ENCODE measurements at regions not wholly inside any gene's neighbourhood (a gene's known extent, or its start where the extent isn't known, plus 50 kb on each side); places are given as distances from the start of the nearest gene placed in this dataset.
A peak's percentile ranks its signal among the peaks of the same experiment; 100 is the strongest.

- H3K4me2 ChIP-seq (ENCODE audit: control insufficient read depth, extremely low read depth, insufficient read depth, low read depth, low read length), result no peak overlapping the region
- H4K20me1 ChIP-seq (ENCODE audit: control insufficient read depth, extremely low read depth, insufficient read depth, low read length), result no peaks in the 10 kb centered on the region
- no peaks in the 10 kb centered on the region for H3K4me1 ChIP-seq (ENCODE audit: control insufficient read depth, extremely low read depth, insufficient read depth, low read length)
- no peak overlapping the region for H3K9ac ChIP-seq (ENCODE audit: control insufficient read depth, extremely low read depth, insufficient read depth, low read length)
- no peak overlapping the region for H3K27ac ChIP-seq (ENCODE audit: control insufficient read depth, insufficient read depth, low read length)
- H2AFZ ChIP-seq (ENCODE audit: control insufficient read depth, low read length), result no peak overlapping the region
- no peak overlapping the region for H3K4me3 ChIP-seq (ENCODE audit: control insufficient read depth in 2 of 3, extremely low read depth in 1 of 3, insufficient read depth in 2 of 3, low read depth in 1 of 3, low read length in 3 of 3)
- H3K79me2 ChIP-seq (ENCODE audit: control insufficient read depth, insufficient read depth, low read length), result no peaks in the 10 kb centered on the region
- dilution Hi-C loops (cut with MboI; ENCODE audit: extremely low pct_ligation_motif_present, low sequenced_read_pairs), result no loop called here
- TF ChIP-seq EZH2 (IDR thresholded peaks at IDR 0.05; ENCODE audit: low read length), result no peak
- H3K36me3 ChIP-seq (ENCODE audit: control insufficient read depth in 2 of 2, extremely low read depth in 1 of 2, insufficient read depth in 2 of 2, low read length in 2 of 2), result no peaks in the 10 kb centered on the region
- DNase-seq (ENCODE audit: low read depth, low spot score) (no peak), FAIRE-seq (no peak)
- H3K9me3 ChIP-seq (ENCODE audit: control insufficient read depth, low read depth, low read length), result no peaks in the 10 kb centered on the region
- H3K9me1 ChIP-seq (ENCODE audit: control insufficient read depth, extremely low read depth, insufficient read depth, low read length), result no peaks in the 10 kb centered on the region
- peaks cover 50% of the 10 kb centered on the region for H3K27me3 ChIP-seq (ENCODE audit: control insufficient read depth, extremely low read depth, insufficient read depth, low read length)
Measured at GRCh38 chr15:69727121-69727924, 274.7 kb downstream of the RPLP1 start.

- no peak overlapping the region for H2AFZ ChIP-seq (ENCODE audit: control insufficient read depth, low read length)
- H3K79me2 ChIP-seq (ENCODE audit: control insufficient read depth, insufficient read depth, low read length), result no peaks in the 10 kb centered on the region
- H3K4me3 ChIP-seq (ENCODE audit: control insufficient read depth in 2 of 3, extremely low read depth in 1 of 3, insufficient read depth in 2 of 3, low read depth in 1 of 3, low read length in 3 of 3), result no peak overlapping the region
- no peaks in the 10 kb centered on the region for H3K9me3 ChIP-seq (ENCODE audit: control insufficient read depth, low read depth, low read length)
- FAIRE-seq (peak; percentile 17), DNase-seq (ENCODE audit: low read depth, low spot score) (no peak)
- dilution Hi-C loops (cut with MboI; ENCODE audit: extremely low pct_ligation_motif_present, low sequenced_read_pairs), result no loop called here
- no peaks in the 10 kb centered on the region for H3K36me3 ChIP-seq (ENCODE audit: control insufficient read depth in 2 of 2, extremely low read depth in 1 of 2, insufficient read depth in 2 of 2, low read length in 2 of 2)
- H4K20me1 ChIP-seq (ENCODE audit: control insufficient read depth, extremely low read depth, insufficient read depth, low read length), result no peaks in the 10 kb centered on the region
- H3K9ac ChIP-seq (ENCODE audit: control insufficient read depth, extremely low read depth, insufficient read depth, low read length), result no peak overlapping the region
- H3K27me3 ChIP-seq (ENCODE audit: control insufficient read depth, extremely low read depth, insufficient read depth, low read length), result peaks cover 49% of the 10 kb centered on the region
- no peaks in the 10 kb centered on the region for H3K4me1 ChIP-seq (ENCODE audit: control insufficient read depth, extremely low read depth, insufficient read depth, low read length)
- no peak overlapping the region for H3K4me2 ChIP-seq (ENCODE audit: control insufficient read depth, extremely low read depth, insufficient read depth, low read depth, low read length)
- no peak overlapping the region for H3K27ac ChIP-seq (ENCODE audit: control insufficient read depth, insufficient read depth, low read length)
- TF ChIP-seq CTCF (optimal IDR thresholded peaks at IDR 0.05 in 1 of 3, IDR thresholded peaks at IDR 0.05 in 1 of 3, conservative IDR thresholded peaks at IDR 0.05 in 1 of 3; ENCODE audit: extremely low read depth in 1 of 3, insufficient read depth in 2 of 3, low read length in 3 of 3) (peak; percentile 72 to 83 (median 72)), EZH2 (IDR thresholded peaks at IDR 0.05; ENCODE audit: low read length) (no peak)
- H3K9me1 ChIP-seq (ENCODE audit: control insufficient read depth, extremely low read depth, insufficient read depth, low read length), result no peaks in the 10 kb centered on the region
Measured at GRCh38 chr15:69729167-69729748, 276.6 kb downstream of the RPLP1 start.

All from keratinocyte (primary cell).